ENCODE measurements at regions not wholly inside any gene's neighbourhood (a gene's known extent, or its start where the extent isn't known, plus 50 kb on each side); places are given as distances from the start of the nearest gene placed in this dataset.
"Not testable (repeated sequence)": the region's sequence is repeated elsewhere in the genome, so short reads cannot be mapped to it uniquely, and the experiment has no call there.

- no peak for DNase-seq (ENCODE audit: low read depth in 2 of 2)
These were observed 805.1 kb upstream of the ADAMTS5 start for GRCh38 chr21:27771938-27772483.

GRCh38 chr21:27769763-27770162, 802.9 kb upstream of the ADAMTS5 start:
- DNase-seq (ENCODE audit: low read depth in 2 of 2), result no peak

GRCh38 chr21:27768046-27768637, 801.3 kb upstream of the ADAMTS5 start:
- DNase-seq (ENCODE audit: low read depth in 2 of 2), result not testable (repeated sequence)

GRCh38 chr21:27764056-27764455, 797.2 kb upstream of the ADAMTS5 start:
- DNase-seq (ENCODE audit: low read depth in 2 of 2), result no peak

- no peak for DNase-seq (ENCODE audit: low read depth in 2 of 2)
These were observed 794.7 kb upstream of the ADAMTS5 start for GRCh38 chr21:27761623-27762022.

GRCh38 chr21:27759820-27760219, 792.9 kb upstream of the ADAMTS5 start:
- DNase-seq (ENCODE audit: low read depth in 2 of 2), result no peak

- no peak for DNase-seq (ENCODE audit: low read depth in 2 of 2)
These were observed 792.3 kb upstream of the ADAMTS5 start for GRCh38 chr21:27759091-27759659.

- DNase-seq (ENCODE audit: low read depth in 2 of 2), result no peak
These were observed 789.3 kb upstream of the ADAMTS5 start for GRCh38 chr21:27756191-27756590.

- no peak for DNase-seq (ENCODE audit: low read depth in 2 of 2)
These were observed 777.2 kb upstream of the ADAMTS5 start for GRCh38 chr21:27743971-27744564.

- no peak for DNase-seq (ENCODE audit: low read depth in 2 of 2)
These were observed 774.8 kb upstream of the ADAMTS5 start for GRCh38 chr21:27741736-27742135.

- DNase-seq (ENCODE audit: low read depth in 2 of 2), result no peak
These were observed 773.2 kb upstream of the ADAMTS5 start for GRCh38 chr21:27740084-27740483.

GRCh38 chr21:27739187-27739586, 772.3 kb upstream of the ADAMTS5 start:
- DNase-seq (ENCODE audit: low read depth in 2 of 2), result no peak

GRCh38 chr21:27735699-27736098, 768.8 kb upstream of the ADAMTS5 start:
- no peak for DNase-seq (ENCODE audit: low read depth in 2 of 2)

GRCh38 chr21:27734146-27734545, 767.3 kb upstream of the ADAMTS5 start:
- no peak for DNase-seq (ENCODE audit: low read depth in 2 of 2)

GRCh38 chr21:27725916-27726315, 759.0 kb upstream of the ADAMTS5 start:
- DNase-seq (ENCODE audit: low read depth in 2 of 2), result no peak

GRCh38 chr21:27722095-27722494, 755.2 kb upstream of the ADAMTS5 start:
- no peak for DNase-seq (ENCODE audit: low read depth in 2 of 2)

GRCh38 chr21:27721675-27722074, 754.8 kb upstream of the ADAMTS5 start:
- DNase-seq (ENCODE audit: low read depth in 2 of 2), result no peak

GRCh38 chr21:27719226-27719625, 752.3 kb upstream of the ADAMTS5 start:
- no peak for DNase-seq (ENCODE audit: low read depth in 2 of 2)

- no peak for DNase-seq (ENCODE audit: low read depth in 2 of 2)
These were observed 748.2 kb upstream of the ADAMTS5 start for GRCh38 chr21:27715131-27715530.

- DNase-seq (ENCODE audit: low read depth in 2 of 2), result no peak
These were observed 746.5 kb upstream of the ADAMTS5 start for GRCh38 chr21:27713154-27714109.

- DNase-seq (ENCODE audit: low read depth in 2 of 2), result no peak
These were observed 737.8 kb upstream of the ADAMTS5 start for GRCh38 chr21:27704567-27705166.

GRCh38 chr21:27703791-27704190, 736.9 kb upstream of the ADAMTS5 start:
- DNase-seq (ENCODE audit: low read depth in 2 of 2), result no peak

Data from stimulated activated CD4-positive, alpha-beta T cell treated with anti-CD3 and anti-CD28 coated beads, Interleukin-1b, Interleukin-23, amount 100 ng/mL, for 1 hour (primary cell).